ENCODE measurements at regions not wholly inside any gene's neighbourhood (a gene's known extent, or its start where the extent isn't known, plus 50 kb on each side); places are given as distances from the start of the nearest gene placed in this dataset.

DNA sequence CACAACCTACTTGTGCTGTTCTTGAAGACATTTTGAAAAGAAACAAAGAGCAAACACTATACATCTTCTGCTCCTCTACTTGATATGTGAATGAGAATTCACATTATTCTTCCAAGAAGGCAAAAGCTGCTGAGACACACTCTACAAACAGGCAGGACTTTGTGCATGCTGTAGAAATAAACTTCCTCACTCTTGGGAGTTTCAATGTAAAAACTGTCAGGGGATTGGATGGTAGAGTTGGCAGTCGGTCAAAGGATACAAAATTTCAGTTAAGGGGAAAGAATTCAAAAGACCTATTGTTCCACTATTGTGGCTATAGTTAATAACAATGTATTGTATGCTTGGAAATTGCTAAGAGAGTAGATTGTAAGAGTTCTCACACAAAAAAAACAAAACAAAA is 196.3 kb downstream of the MC4R start:
- no peak overlapping the region for H3K27ac ChIP-seq
- H3K9me3 ChIP-seq = no peaks in the 10 kb centered on the region
- no peak overlapping the region for H3K4me3 ChIP-seq
- no peaks in the 10 kb centered on the region for H3K36me3 ChIP-seq
- no peaks in the 10 kb centered on the region for H3K27me3 ChIP-seq
- H3K4me1 ChIP-seq = no peaks in the 10 kb centered on the region
- no peak overlapping the region for H3K9ac ChIP-seq (ENCODE audit: low read depth in 2 of 2, low read length in 2 of 2)
- TF ChIP-seq, protein P1, sequence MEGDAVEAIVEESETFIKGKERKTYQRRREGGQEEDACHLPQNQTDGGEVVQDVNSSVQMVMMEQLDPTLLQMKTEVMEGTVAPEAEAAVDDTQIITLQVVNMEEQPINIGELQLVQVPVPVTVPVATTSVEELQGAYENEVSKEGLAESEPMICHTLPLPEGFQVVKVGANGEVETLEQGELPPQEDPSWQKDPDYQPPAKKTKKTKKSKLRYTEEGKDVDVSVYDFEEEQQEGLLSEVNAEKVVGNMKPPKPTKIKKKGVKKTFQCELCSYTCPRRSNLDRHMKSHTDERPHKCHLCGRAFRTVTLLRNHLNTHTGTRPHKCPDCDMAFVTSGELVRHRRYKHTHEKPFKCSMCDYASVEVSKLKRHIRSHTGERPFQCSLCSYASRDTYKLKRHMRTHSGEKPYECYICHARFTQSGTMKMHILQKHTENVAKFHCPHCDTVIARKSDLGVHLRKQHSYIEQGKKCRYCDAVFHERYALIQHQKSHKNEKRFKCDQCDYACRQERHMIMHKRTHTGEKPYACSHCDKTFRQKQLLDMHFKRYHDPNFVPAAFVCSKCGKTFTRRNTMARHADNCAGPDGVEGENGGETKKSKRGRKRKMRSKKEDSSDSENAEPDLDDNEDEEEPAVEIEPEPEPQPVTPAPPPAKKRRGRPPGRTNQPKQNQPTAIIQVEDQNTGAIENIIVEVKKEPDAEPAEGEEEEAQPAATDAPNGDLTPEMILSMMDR (IDR thresholded peaks at IDR 0.05) = no peak
- DNase-seq = no peak
- intact Hi-C loops (cut with DNase I) = no loop called here

DNA sequence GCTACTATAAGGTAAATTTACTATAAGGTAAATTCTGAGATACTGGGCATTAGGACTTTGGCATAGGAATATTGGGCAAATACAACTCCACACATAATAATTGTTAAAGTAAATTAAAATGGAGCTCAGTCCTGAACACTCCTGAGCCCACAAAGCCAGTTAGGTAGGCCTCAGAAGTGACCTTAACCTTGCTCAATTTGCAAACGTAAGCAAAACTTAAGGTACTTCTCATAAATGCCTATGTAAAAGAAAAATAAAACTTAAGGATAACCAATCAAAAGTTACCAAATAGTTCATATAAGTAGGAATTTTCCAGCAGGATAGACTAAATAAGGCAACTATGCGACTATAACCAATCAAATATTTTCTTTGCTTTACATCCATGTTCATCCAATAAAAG is 197.7 kb downstream of the MC4R start:
- TF ChIP-seq, protein P1 (IDR thresholded peaks at IDR 0.05) = no peak
- Histone ChIP-seq H3K4me1 (no peaks in the 10 kb centered on the region), H3K4me3 (no peak overlapping the region), H3K27ac (no peak overlapping the region), H3K27me3 (no peaks in the 10 kb centered on the region), H3K9me3 (no peaks in the 10 kb centered on the region), H3K9ac (ENCODE audit: low read depth in 2 of 2, low read length in 2 of 2) (no peak overlapping the region), H3K36me3 (no peaks in the 10 kb centered on the region)
- intact Hi-C loops (cut with DNase I) = no loop called here
- DNase-seq = no peak

DNA sequence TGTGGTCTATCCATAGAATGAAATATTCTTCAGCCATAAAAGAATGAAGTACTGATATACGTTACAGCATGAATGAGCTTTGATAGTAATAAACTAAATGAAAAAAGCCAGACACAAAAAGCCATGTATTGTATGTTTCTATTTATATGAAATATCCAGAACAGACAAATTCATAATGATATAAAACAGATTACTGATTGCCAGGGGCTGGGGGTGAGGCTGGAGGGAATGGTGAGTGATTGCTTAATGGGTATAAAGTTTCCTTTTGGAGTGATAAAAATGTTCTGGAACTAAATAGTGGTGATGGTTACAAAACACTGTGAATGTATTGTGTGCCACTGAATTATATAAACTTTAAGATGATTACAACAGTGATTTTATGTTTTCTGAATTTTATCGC is 200.5 kb downstream of the MC4R start:
- Histone ChIP-seq H3K27me3 (no peaks in the 10 kb centered on the region), H3K9me3 (no peaks in the 10 kb centered on the region), H3K27ac (no peak overlapping the region), H3K4me3 (no peak overlapping the region), H3K4me1 (no peaks in the 10 kb centered on the region), H3K9ac (ENCODE audit: low read depth in 2 of 2, low read length in 2 of 2) (no peak overlapping the region), H3K36me3 (no peaks in the 10 kb centered on the region)
- TF ChIP-seq, protein P1 (IDR thresholded peaks at IDR 0.05) = no peak
- DNase-seq = no peak
- intact Hi-C loops (cut with DNase I) = no loop called here

DNA sequence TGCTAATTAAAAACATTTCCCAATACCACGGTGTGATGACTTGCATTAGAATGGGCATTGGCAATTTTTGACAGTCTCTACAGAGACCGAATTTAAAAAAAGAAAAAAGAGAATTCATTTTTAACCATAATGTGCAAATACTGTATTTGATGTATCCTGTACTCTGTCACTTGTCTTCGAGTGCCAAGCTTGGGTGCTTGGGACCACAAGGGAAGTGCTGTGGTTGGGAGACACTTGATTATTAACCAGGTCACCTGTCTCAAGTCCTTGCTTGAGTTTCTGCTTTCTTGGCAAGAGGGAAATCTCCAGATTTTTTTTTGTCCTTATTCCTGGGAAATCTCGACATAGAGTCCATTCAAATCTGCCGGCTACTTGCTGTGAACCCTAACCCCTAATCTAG is 209.0 kb downstream of the MC4R start:
- H3K36me3 ChIP-seq = no peaks in the 10 kb centered on the region
- DNase-seq = no peak
- intact Hi-C loops (cut with DNase I) = no loop called here
- H3K4me1 ChIP-seq = no peaks in the 10 kb centered on the region
- no peaks in the 10 kb centered on the region for H3K9me3 ChIP-seq
- no peak overlapping the region for H3K9ac ChIP-seq (ENCODE audit: low read depth in 2 of 2, low read length in 2 of 2)
- no peak overlapping the region for H3K4me3 ChIP-seq
- H3K27ac ChIP-seq = no peak overlapping the region
- H3K27me3 ChIP-seq = no peaks in the 10 kb centered on the region
- TF ChIP-seq, protein P1 (IDR thresholded peaks at IDR 0.05) = no peak

DNA sequence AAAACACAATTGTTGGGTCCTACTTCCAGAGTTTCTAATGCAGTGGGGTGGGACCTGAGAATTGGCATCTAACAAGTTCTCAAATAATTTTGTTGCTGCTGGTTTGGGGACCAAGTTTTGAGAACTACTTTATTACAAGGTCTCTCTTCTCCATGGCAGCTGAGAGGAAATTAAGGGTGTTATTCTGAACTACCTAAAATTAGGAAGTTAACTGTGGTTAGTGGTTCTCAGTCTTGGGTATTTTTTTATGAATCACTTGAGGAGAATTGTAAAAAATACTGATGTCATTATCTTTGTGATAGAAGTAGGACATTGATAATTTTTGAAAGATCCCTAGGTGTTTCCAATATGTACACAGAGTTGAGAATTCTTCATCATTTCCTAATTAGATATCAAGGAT is 210.2 kb downstream of the MC4R start:
- TF ChIP-seq, protein P1 (IDR thresholded peaks at IDR 0.05) = no peak
- Histone ChIP-seq H3K4me3 (no peak overlapping the region), H3K4me1 (no peaks in the 10 kb centered on the region), H3K36me3 (no peaks in the 10 kb centered on the region), H3K27ac (no peak overlapping the region), H3K9ac (ENCODE audit: low read depth in 2 of 2, low read length in 2 of 2) (no peak overlapping the region), H3K27me3 (no peaks in the 10 kb centered on the region), H3K9me3 (no peaks in the 10 kb centered on the region)
- intact Hi-C loops (cut with DNase I) = no loop called here
- no peak for DNase-seq

DNA sequence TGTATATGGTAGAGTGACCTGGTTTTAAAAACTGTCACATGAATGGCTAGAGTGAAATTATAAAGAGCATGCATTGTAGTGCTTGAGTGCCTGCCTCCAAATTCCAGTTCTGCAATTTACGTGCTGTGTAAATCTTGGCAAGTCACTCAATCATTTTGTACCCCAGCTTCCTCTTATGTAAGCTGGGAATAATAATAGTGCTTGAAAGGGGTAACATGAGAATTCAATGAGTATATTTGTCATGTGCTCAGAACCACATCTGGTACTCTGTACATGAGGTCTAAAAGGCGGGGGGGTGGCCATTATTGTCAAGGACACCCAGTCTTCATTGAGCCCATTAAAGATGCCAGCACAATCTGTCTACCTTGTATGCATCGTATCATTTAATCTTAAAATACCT is 214.8 kb downstream of the MC4R start:
- H3K27ac ChIP-seq = no peak overlapping the region
- no peaks in the 10 kb centered on the region for H3K27me3 ChIP-seq
- intact Hi-C loops (cut with DNase I) = no loop called here
- H3K9me3 ChIP-seq = no peaks in the 10 kb centered on the region
- no peak overlapping the region for H3K4me3 ChIP-seq
- no peak for DNase-seq
- H3K9ac ChIP-seq (ENCODE audit: low read depth in 2 of 2, low read length in 2 of 2) = no peak overlapping the region
- H3K36me3 ChIP-seq = no peaks in the 10 kb centered on the region
- H3K4me1 ChIP-seq = no peaks in the 10 kb centered on the region
- TF ChIP-seq, protein P1 (IDR thresholded peaks at IDR 0.05) = no peak
